Large intestine (tissue), 3 donors: ENCODE measurements at regions not wholly inside any gene's neighbourhood (a gene's known extent, or its start where the extent isn't known, plus 50 kb on each side); places are given as distances from the start of the nearest gene placed in this dataset.
"Not testable (repeated sequence)": the region's sequence is repeated elsewhere in the genome, so short reads cannot be mapped to it uniquely, and the experiment has no call there.

ENCODE experiments used
- DNase-seq, 2 donors: peaks; one replicate each; pipeline versions ENCODE4 v3.0.0 to v3.0.0-alpha.2; 2013
- H3K27ac ChIP-seq: one replicate; pipeline ENCODE4 v1.5.1; 2013; ENCODE audit warnings: low read length
- H3K27me3 ChIP-seq: 2 replicates; pipeline ENCODE4 v1.6.1; 2013; ENCODE audit warnings: low read length; ENCODE audit not compliant: control insufficient read depth, insufficient read depth
- H3K36me3 ChIP-seq: 2 replicates; pipeline ENCODE4 v1.6.1; 2013; ENCODE audit warnings: low read length; ENCODE audit not compliant: control insufficient read depth, insufficient read depth
- H3K4me1 ChIP-seq: one replicate; pipeline ENCODE4 v1.6.1; 2013; ENCODE audit warnings: low read length; ENCODE audit not compliant: control insufficient read depth, insufficient read depth
- H3K4me3 ChIP-seq: one replicate; pipeline ENCODE4 v1.5.1; 2013; ENCODE audit warnings: low read length
- H3K9me3 ChIP-seq: one replicate; pipeline ENCODE4 v1.6.1; 2013; ENCODE audit warnings: mild to moderate bottlenecking, low read depth, low read length, moderate library complexity; ENCODE audit not compliant: control insufficient read depth
- WGBS: methylation state at CpG from one replicate; pipeline ENCODE4 v1.1.5; 2013; ENCODE audit warnings: low lambda C conversion rate; ENCODE audit not compliant: insufficient coverage; 5-methylcytosine and 5-hydroxymethylcytosine counted together

DNA sequence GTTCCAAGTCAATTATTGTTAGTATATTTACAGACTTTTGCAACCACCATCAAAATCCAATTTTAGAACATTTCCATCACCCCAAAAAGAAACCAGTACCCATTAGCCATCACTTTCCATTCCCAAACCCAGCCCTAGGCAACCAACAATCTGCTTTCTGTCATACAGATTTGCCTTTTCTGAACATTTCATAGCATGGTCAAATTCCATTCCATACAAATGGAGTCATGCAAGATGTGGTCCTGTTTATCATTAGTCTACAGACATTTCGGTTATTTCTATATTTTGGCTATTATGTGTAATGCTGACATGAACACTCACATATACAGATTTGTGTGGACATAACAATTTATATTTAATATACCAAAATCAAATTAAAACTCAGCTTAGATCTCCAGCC lies 508.7 kb downstream of the ZNF674 start:
- no peaks in the 10 kb centered on the region for H3K36me3 ChIP-seq
- WGBS: no CpG with 5 or more reads among the region's 1 CpG
- no peaks in the 10 kb centered on the region for H3K27me3 ChIP-seq
- no peak overlapping the region for H3K27ac ChIP-seq
- no peak overlapping the region for H3K4me3 ChIP-seq
- no peaks in the 10 kb centered on the region for H3K9me3 ChIP-seq
- DNase-seq: no peak
- no peaks in the 10 kb centered on the region for H3K4me1 ChIP-seq

DNA sequence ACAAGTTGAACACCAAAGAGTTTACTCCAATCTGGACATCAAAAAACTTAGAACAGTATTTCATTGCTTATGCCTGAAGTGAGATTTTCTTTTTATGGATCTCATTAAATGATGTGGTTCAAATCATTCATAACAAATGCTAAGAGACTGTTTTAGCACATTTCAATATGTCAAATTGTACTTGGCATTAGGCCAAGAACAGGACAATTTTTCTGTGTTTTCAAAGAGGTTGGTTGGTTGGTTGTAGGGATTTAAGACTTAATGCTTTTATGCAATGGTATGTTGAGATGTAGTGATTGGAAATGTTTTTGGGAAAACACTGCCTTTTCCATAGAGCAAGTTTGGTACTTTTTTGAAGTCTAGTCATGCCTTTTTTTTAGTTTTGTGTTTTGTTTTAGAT lies 510.4 kb downstream of the ZNF674 start:
- H3K4me3 ChIP-seq: no peak overlapping the region

DNA sequence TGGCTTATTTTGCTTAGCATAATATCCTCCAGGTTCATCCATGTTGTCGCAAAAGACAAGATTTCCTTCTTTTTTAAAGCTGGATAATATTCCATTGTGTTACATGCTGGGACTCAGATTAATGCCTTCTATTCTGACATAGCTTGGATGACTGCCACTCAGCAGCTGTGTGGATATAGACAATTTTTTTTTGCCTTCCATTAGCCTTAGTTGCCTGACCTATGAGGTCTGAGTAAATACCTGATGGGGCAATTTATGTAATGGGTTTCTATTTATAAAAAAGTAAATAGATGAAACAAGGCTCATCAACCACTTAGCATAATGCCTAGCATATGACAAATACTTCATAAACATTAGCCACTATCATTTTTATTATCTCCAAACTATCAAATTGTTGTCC lies 515.4 kb downstream of the ZNF674 start:
- H3K36me3 ChIP-seq: no peaks in the 10 kb centered on the region
- DNase-seq: no peak
- no peaks in the 10 kb centered on the region for H3K27me3 ChIP-seq
- no peak overlapping the region for H3K4me3 ChIP-seq
- no peaks in the 10 kb centered on the region for H3K4me1 ChIP-seq
- H3K9me3 ChIP-seq: no peaks in the 10 kb centered on the region
- H3K27ac ChIP-seq: no peak overlapping the region
- WGBS: no CpG with 5 or more reads among the region's 1 CpG

More for the DNA sequence above, 510.4 kb downstream of the ZNF674 start:
- no peaks in the 10 kb centered on the region for H3K4me1 ChIP-seq
- H3K27ac ChIP-seq: no peak overlapping the region
- DNase-seq: no peak
- H3K27me3 ChIP-seq: no peaks in the 10 kb centered on the region
- H3K36me3 ChIP-seq: no peaks in the 10 kb centered on the region
- no peaks in the 10 kb centered on the region for H3K9me3 ChIP-seq

DNA sequence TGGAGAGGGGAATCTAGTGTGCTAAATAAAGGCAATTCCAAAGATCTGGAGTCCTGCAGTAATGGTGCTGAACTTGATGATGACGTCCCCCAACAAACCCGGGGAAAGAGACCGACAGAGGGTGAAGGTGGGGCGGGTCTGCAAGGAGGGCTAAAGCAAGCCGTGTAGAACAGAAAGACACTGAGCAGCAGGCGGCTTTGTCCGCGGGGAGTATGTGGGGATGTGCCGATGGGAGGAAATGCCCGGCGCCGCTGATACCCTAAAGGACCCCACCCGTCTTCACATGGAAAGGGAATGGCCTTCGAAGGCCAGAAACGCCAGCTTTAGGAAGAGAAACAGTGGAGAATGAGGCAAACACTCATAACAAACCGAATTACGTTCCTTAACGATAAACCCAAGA lies 528.9 kb downstream of the ZNF674 start:
- no peak for DNase-seq
- no peaks in the 10 kb centered on the region for H3K36me3 ChIP-seq
- no peak overlapping the region for H3K4me3 ChIP-seq
- no peaks in the 10 kb centered on the region for H3K4me1 ChIP-seq
- no peak overlapping the region for H3K27ac ChIP-seq
- 100% methylated on average over 1 of the region's 18 CpGs for WGBS
- H3K27me3 ChIP-seq: no peaks in the 10 kb centered on the region
- no peaks in the 10 kb centered on the region for H3K9me3 ChIP-seq

DNA sequence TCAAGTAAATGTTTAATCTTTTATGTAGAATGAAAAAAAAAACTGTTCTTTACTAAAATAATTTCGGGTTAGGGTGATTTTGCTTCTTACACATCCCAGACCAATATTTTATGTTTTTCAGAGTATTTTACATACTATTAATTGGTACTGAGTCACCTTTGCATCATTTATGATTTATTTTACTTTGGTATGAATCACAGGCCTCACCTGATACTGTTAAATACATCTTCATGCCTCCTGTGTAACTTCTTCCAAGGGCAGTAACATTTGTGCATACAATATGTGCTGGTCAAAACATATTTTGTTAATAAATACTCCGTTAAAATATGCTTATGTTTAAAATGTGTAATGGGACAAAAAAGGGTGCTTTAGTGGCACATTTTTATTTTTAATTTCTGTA lies 529.6 kb downstream of the ZNF674 start:
- no peaks in the 10 kb centered on the region for H3K9me3 ChIP-seq
- H3K27me3 ChIP-seq: no peaks in the 10 kb centered on the region
- no peak overlapping the region for H3K27ac ChIP-seq
- DNase-seq: no peak
- H3K4me1 ChIP-seq: no peaks in the 10 kb centered on the region
- H3K4me3 ChIP-seq: no peak overlapping the region
- no CpG with 5 or more reads among the region's 2 CpGs for WGBS
- no peaks in the 10 kb centered on the region for H3K36me3 ChIP-seq

DNA sequence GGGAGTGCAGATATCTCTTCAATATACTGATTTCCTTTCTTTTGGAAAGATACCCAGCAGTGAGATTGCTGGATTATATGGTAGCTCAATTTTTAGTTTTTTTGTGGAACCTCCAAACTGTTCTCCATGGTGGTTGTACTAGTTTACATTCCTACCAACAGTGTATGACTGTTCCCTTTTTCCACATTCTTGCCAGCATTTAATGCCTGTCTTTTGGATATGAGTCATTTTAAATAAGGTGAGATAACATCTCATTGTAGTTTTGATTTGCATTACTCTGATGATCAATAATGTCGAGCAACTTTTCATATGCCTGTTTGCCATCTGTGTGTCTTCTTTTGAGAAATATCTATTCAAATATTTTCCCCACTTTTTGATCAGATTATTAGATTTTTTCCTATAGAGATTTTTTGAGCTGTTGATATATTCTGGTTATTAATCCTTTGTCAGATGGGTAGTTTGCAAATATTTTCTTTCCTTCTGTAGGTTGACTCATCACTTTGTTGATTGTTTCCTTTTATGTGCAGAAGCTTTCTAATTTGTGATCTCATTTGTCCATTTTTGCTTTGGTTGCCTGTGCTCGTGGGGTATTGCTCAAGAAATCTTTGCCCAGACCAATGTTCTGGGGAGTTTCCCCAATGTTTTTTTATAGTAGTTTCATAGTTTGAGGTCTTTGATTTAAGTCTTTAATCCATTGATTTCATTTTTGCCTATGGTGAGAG lies 552.7 kb downstream of the ZNF674 start:
- Histone ChIP-seq H3K4me3 (no peak overlapping the region), H3K4me1 (no peaks in the 10 kb centered on the region), H3K27me3 (no peaks in the 10 kb centered on the region), H3K27ac (no peak overlapping the region), H3K9me3 (no peaks in the 10 kb centered on the region), H3K36me3 (no peaks in the 10 kb centered on the region)
- no peak for DNase-seq
- no CpG with 5 or more reads among the region's 2 CpGs for WGBS

DNA sequence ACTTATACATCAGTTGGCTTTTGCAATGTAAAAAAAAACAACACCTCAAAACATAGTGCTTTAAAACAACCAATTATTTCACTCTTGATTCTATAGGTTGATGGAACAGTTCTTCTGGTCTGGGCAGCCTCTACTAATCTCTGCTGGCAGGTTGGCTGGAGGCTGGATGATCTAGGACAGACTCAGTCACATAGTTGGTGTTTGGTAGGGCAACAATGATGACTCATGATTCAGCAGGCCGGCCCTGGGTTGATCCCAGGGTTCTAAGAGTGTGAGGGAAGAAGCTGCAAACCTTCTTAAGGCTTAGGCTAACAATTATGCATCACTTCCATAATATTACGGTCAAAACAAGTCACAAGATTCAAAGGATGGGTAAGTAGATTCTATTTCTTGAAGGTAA lies 558.2 kb downstream of the ZNF674 start:
- no CpG with 5 or more reads among the region's 2 CpGs for WGBS
- no peaks in the 10 kb centered on the region for H3K9me3 ChIP-seq

DNA sequence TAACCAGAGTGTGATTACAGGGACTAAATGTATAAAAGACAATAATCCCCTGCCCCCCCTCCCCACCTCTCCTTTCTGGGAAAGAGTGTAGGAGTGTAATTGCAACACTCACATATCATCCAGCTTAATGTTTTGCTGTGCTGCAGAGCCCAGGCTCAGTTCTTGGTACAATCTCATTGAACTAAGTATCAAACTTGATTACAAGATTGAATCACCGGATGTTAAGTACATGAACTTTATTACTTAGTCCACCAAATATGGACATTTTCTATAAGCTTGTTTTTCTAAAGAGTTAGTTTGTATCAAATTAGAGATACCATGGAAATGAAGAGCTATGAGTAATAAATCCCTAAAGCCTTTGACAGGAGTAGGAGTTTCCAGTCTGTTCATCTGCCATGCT lies 559.1 kb downstream of the ZNF674 start:
- Histone ChIP-seq H3K27ac (no peak overlapping the region), H3K4me1 (no peaks in the 10 kb centered on the region), H3K4me3 (no peak overlapping the region), H3K27me3 (no peaks in the 10 kb centered on the region), H3K36me3 (no peaks in the 10 kb centered on the region), H3K9me3 (no peaks in the 10 kb centered on the region)
- WGBS: no CpG with 5 or more reads among the region's 1 CpG
- DNase-seq: no peak

More for the DNA sequence above, 558.2 kb downstream of the ZNF674 start:
- Histone ChIP-seq H3K4me3 (no peak overlapping the region), H3K4me1 (no peaks in the 10 kb centered on the region), H3K27me3 (no peaks in the 10 kb centered on the region), H3K27ac (no peak overlapping the region), H3K36me3 (no peaks in the 10 kb centered on the region)
- no peak for DNase-seq

DNA sequence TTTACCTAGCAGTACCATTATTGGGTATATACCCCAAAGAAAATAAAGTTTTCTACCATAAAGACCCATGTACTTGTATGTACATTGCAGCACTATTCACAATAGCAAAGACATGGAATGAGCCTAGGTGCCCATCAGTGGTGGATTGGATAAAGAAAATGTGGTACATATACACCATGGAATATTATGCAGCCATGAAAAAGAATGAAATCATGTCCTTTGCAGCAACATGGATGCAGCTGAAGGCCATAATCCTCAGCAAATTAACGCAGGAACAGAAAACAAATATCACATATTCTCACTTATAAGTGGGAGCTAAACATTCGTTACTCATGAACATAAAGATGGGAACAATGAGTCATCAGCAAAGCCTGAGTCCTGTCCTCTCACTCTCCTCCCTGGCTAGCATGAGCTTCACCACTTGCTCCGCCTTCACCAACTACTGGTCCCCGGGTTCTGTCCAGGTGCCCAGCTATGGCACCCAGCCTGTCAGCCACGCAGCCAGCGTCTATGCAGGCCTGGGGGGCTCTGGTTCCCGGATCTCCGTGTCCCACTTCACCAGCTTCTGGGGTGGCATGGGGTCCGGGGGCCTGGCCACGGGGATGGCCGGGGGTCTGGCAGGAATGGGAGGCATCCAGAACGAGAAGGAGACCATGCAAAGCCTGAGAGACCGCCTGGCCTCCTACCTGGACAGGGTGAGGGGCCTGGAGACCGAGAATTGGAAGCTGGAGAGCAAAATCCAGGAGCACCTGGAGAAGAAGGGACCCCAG lies 562.1 kb downstream of the ZNF674 start:
- not testable (repeated sequence) for DNase-seq, H3K27ac ChIP-seq, H3K9me3 ChIP-seq, H3K27me3 ChIP-seq, H3K36me3 ChIP-seq, H3K4me3 ChIP-seq, H3K4me1 ChIP-seq
- WGBS: no CpG with 5 or more reads among the region's 14 CpGs

DNA sequence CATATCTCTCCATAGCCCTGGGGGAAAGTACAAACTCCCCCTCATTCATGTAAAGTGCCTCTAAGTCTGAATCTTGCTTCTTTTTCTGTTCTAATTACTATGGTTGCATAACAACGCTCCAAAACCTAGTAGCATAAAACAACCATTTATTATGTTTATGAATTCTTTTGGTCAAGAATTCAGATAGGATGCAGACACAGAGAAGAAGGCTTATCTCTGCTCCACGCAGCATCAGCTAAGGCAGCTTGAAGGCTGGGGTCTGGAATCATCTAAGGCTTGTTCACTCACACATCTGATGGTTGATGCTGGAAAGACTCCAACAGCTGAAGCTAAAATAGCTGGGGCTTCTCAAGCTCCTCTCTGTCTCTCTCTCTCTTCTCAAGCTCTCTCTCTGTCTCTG lies 564.5 kb downstream of the ZNF674 start:
- no CpG with 5 or more reads among the region's 2 CpGs for WGBS
- no peak for DNase-seq
- H3K36me3 ChIP-seq: no peaks in the 10 kb centered on the region
- no peak overlapping the region for H3K4me3 ChIP-seq
- H3K27ac ChIP-seq: no peak overlapping the region
- no peaks in the 10 kb centered on the region for H3K9me3 ChIP-seq
- no peaks in the 10 kb centered on the region for H3K27me3 ChIP-seq
- H3K4me1 ChIP-seq: no peaks in the 10 kb centered on the region

DNA sequence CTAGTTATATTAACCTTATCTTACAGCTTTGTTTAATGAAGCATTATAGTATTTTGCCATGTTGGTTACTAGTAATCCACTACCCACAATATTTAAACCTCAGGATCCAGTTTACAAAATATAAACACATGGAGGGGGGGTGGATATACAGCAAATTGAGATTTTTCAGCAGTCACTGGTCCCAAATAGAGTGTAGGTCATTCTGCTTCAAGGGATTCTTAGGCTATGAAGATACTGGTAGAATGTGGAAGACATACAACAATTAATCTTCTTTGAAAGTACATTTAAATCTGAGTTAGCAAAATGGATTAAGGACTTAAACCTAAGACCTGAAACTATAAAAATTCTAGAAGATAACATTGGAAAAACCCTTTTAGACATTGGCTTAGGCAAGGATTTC lies 569.6 kb downstream of the ZNF674 start:
- no peak overlapping the region for H3K4me3 ChIP-seq
- H3K27me3 ChIP-seq: no peaks in the 10 kb centered on the region
- no peaks in the 10 kb centered on the region for H3K4me1 ChIP-seq
- no peak overlapping the region for H3K27ac ChIP-seq
- no peaks in the 10 kb centered on the region for H3K9me3 ChIP-seq
- DNase-seq: no peak
- H3K36me3 ChIP-seq: no peaks in the 10 kb centered on the region
